Right lobe of liver (tissue), 6 donors: ENCODE measurements at regions not wholly inside any gene's neighbourhood (a gene's known extent, or its start where the extent isn't known, plus 50 kb on each side); places are given as distances from the start of the nearest gene placed in this dataset.

Experiments used
- ATAC-seq, 4 donors: fragments of 200-7000 bp; cut with Tn5 transposase; one replicate each; pipeline ENCODE4 v1.9.1; 2020; ENCODE audit warnings: mild to moderate bottlenecking in 4 of 4, moderate library complexity in 4 of 4
- DNase-seq, 3 donors: peaks; one replicate each; pipeline ENCODE4 v3.0.0-alpha.2; 2020
- H3K27ac ChIP-seq, 3 donors: fragments of 200-600 bp; one replicate each; pipeline ENCODE4 v1.8.0; 2022
- H3K27me3 ChIP-seq, 2 donors: fragments of 200-600 bp; one replicate each; pipeline ENCODE4 v1.8.0; 2022
- H3K36me3 ChIP-seq, 4 donors: fragments of 200-600 bp; sonication (generic) in 1 of 4; one replicate each; pipeline versions ENCODE4 v1.5.1 to v1.8.0; 2017 to 2022; ENCODE audit warnings: control low read depth in 1 of 4
- H3K4me1 ChIP-seq, 4 donors: fragments of 200-600 bp; sonication (generic) in 1 of 4; one replicate each; pipeline versions ENCODE4 v1.5.1 to v1.8.0; 2017 to 2022; ENCODE audit warnings: control low read depth in 1 of 4
- H3K4me3 ChIP-seq, 3 donors: fragments of 200-600 bp; one replicate each; pipeline ENCODE4 v1.8.0; 2022
- H3K9me3 ChIP-seq, 4 donors: fragments of 200-600 bp; sonication (generic) in 1 of 4; one replicate each; pipeline versions ENCODE4 v1.5.1 to v1.8.0; 2017 to 2022; ENCODE audit warnings: control low read depth in 1 of 4
- CTCF ChIP-seq, 4 donors: fragments of 200-600 bp in 3 of 4; fragments of 450-650 bp in 1 of 4; IDR thresholded peaks; one replicate each; pipeline versions ENCODE4 v1.5.1 to v1.8.0; 2016 to 2022; ENCODE audit warnings: antibody characterized with exemption in 4 of 4, mild to moderate bottlenecking in 2 of 4
- POLR2A ChIP-seq: fragments of 450-650 bp; IDR thresholded peaks from one replicate; pipeline ENCODE4 v1.6.1; 2017; ENCODE audit warnings: antibody characterized with exemption, mild to moderate bottlenecking
- WGBS: methylation state at CpG from one replicate; pipeline ENCODE4 v1.1.6; 2018; ENCODE audit warnings: low coverage, low lambda C conversion rate; ENCODE audit not compliant: insufficient coverage; ENCODE audit errors: missing lambda C conversion rate; 5-methylcytosine and 5-hydroxymethylcytosine counted together
- intact Hi-C, 2 donors: fragments of 100-400 bp; cut with DNase I; formaldehyde crosslinking; loops; one replicate each; pipeline versions ENCODE4 v1.11.2 to v1.14.1; 2022
- donor health status: DM: no; HTN: yes; CAD: no.
- donor health status: DM: no; HTN: no; CAD: no.
- donor health status: DM: no; HTN: no; CAD: no.
- donor health status: DM: no; HTN: yes; CAD: no.
- donor health status: DM: no; HTN: yes; CAD: no.

GRCh38 chr4:137693641-137694040 lies 161.3 kb upstream of the PCDH18 start:
- Histone ChIP-seq H3K36me3 (no peaks in the 10 kb centered on the region), H3K9me3 (no peaks in the 10 kb centered on the region), H3K4me1 (no peaks in the 10 kb centered on the region), H3K27ac (no peak overlapping the region), H3K4me3 (no peak overlapping the region), H3K27me3 (no peaks in the 10 kb centered on the region)
- no peak for TF ChIP-seq CTCF (IDR thresholded peaks at IDR 0.05)
- no peak for TF ChIP-seq POLR2A
- no peak for ATAC-seq
- no peak for DNase-seq
- WGBS: 64% methylated on average over 1 of the region's 1 CpG
- intact Hi-C loops: no loop called here

GRCh38 chr4:137692205-137692604 lies 159.9 kb upstream of the PCDH18 start:
- no peak for TF ChIP-seq POLR2A
- TF ChIP-seq CTCF (IDR thresholded peaks at IDR 0.05): no peak
- no peak for ATAC-seq
- DNase-seq: no peak
- H3K9me3 ChIP-seq: no peaks in the 10 kb centered on the region
- H3K36me3 ChIP-seq: no peaks in the 10 kb centered on the region
- H3K4me1 ChIP-seq: no peaks in the 10 kb centered on the region
- no peaks in the 10 kb centered on the region for H3K27me3 ChIP-seq
- no peak overlapping the region for H3K4me3 ChIP-seq
- intact Hi-C loops: no loop called here
- H3K27ac ChIP-seq: no peak overlapping the region

- no peak overlapping the region for H3K4me3 ChIP-seq
- TF ChIP-seq POLR2A (no peak), CTCF (IDR thresholded peaks at IDR 0.05) (no peak)
- DNase-seq (no peak), ATAC-seq (no peak)
- H3K27me3 ChIP-seq: no peaks in the 10 kb centered on the region
- no peaks in the 10 kb centered on the region for H3K4me1 ChIP-seq
- 79% methylated on average over 1 of the region's 1 CpG for WGBS
- intact Hi-C loops: no loop called here
- no peak overlapping the region for H3K27ac ChIP-seq
- H3K36me3 ChIP-seq: no peaks in the 10 kb centered on the region
- H3K9me3 ChIP-seq: no peaks in the 10 kb centered on the region
Measured at GRCh38 chr4:137688651-137689050, 156.4 kb upstream of the PCDH18 start.

GRCh38 chr4:137685357-137685756 lies 153.1 kb upstream of the PCDH18 start:
- no peak for ATAC-seq
- intact Hi-C loops: no loop called here
- Histone ChIP-seq H3K9me3 (no peaks in the 10 kb centered on the region), H3K4me3 (no peak overlapping the region), H3K27ac (no peak overlapping the region), H3K36me3 (no peaks in the 10 kb centered on the region), H3K4me1 (no peaks in the 10 kb centered on the region), H3K27me3 (no peaks in the 10 kb centered on the region)
- TF ChIP-seq POLR2A: no peak
- TF ChIP-seq CTCF (IDR thresholded peaks at IDR 0.05): no peak
- DNase-seq: no peak
- 43% methylated on average over 3 of the region's 3 CpGs for WGBS

- DNase-seq (no peak), ATAC-seq (no peak)
- Histone ChIP-seq H3K4me3 (no peak overlapping the region), H3K27me3 (no peaks in the 10 kb centered on the region), H3K4me1 (peaks cover 0 to 4% (median 0%) of the 10 kb centered on the region in 4 donors), H3K36me3 (no peaks in the 10 kb centered on the region), H3K9me3 (no peaks in the 10 kb centered on the region), H3K27ac (no peak overlapping the region)
- intact Hi-C loops: no loop called here
- 59% methylated on average over 1 of the region's 1 CpG for WGBS
- no peak for TF ChIP-seq CTCF (IDR thresholded peaks at IDR 0.05)
- TF ChIP-seq POLR2A: no peak
Measured at GRCh38 chr4:137681081-137681480, 148.8 kb upstream of the PCDH18 start.
